IPS-18a (cell line): ENCODE measurements at regions not wholly inside any gene's neighbourhood (a gene's known extent, or its start where the extent isn't known, plus 50 kb on each side); places are given as distances from the start of the nearest gene placed in this dataset.

Experiments used
- H3K27ac ChIP-seq: one replicate; pipeline ENCODE4 v1.5.1; 2013; ENCODE audit warnings: low read length
- H3K27me3 ChIP-seq: one replicate; pipeline ENCODE4 v1.6.1; 2013; ENCODE audit warnings: mild to moderate bottlenecking, low read length; ENCODE audit not compliant: control insufficient read depth, insufficient read depth
- H3K36me3 ChIP-seq: one replicate; pipeline ENCODE4 v1.6.1; 2013; ENCODE audit warnings: low read depth, low read length; ENCODE audit not compliant: control insufficient read depth
- H3K4me1 ChIP-seq: one replicate; pipeline ENCODE4 v1.6.1; 2013; ENCODE audit warnings: low read depth, low read length; ENCODE audit not compliant: control insufficient read depth
- H3K4me3 ChIP-seq: one replicate; pipeline ENCODE4 v1.5.1; 2013; ENCODE audit warnings: low read length
- H3K9ac ChIP-seq: one replicate; pipeline ENCODE4 v1.6.1; 2013; ENCODE audit warnings: mild to moderate bottlenecking, low read length, moderate library complexity
- H3K9me3 ChIP-seq: one replicate; pipeline ENCODE4 v1.6.1; 2013; ENCODE audit warnings: low read depth, low read length; ENCODE audit not compliant: control insufficient read depth

GRCh38 chr7:131004371-131004770, 270.4 kb upstream of the KLF14 start:
- H3K4me3 ChIP-seq, result no peak overlapping the region
- H3K9ac ChIP-seq, result no peak overlapping the region
- H3K4me1 ChIP-seq, result no peaks in the 10 kb centered on the region
- no peaks in the 10 kb centered on the region for H3K36me3 ChIP-seq
- H3K27me3 ChIP-seq, result no peaks in the 10 kb centered on the region
- no peak overlapping the region for H3K27ac ChIP-seq
- no peaks in the 10 kb centered on the region for H3K9me3 ChIP-seq

GRCh38 chr7:131007439-131008330, 273.7 kb upstream of the KLF14 start:
- no peak overlapping the region for H3K4me3 ChIP-seq
- no peaks in the 10 kb centered on the region for H3K4me1 ChIP-seq
- H3K27ac ChIP-seq, result no peak overlapping the region
- no peak overlapping the region for H3K9ac ChIP-seq
- no peaks in the 10 kb centered on the region for H3K36me3 ChIP-seq
- no peaks in the 10 kb centered on the region for H3K9me3 ChIP-seq
- H3K27me3 ChIP-seq, result no peaks in the 10 kb centered on the region

GRCh38 chr7:131008840-131009711, 275.1 kb upstream of the KLF14 start:
- no peaks in the 10 kb centered on the region for H3K27me3 ChIP-seq
- no peaks in the 10 kb centered on the region for H3K9me3 ChIP-seq
- H3K9ac ChIP-seq, result no peak overlapping the region
- no peaks in the 10 kb centered on the region for H3K4me1 ChIP-seq
- H3K27ac ChIP-seq, result no peak overlapping the region
- H3K4me3 ChIP-seq, result no peak overlapping the region
- no peaks in the 10 kb centered on the region for H3K36me3 ChIP-seq

- H3K36me3 ChIP-seq, result no peaks in the 10 kb centered on the region
- H3K27me3 ChIP-seq, result no peaks in the 10 kb centered on the region
- no peaks in the 10 kb centered on the region for H3K4me1 ChIP-seq
- H3K27ac ChIP-seq, result no peak overlapping the region
- no peak overlapping the region for H3K9ac ChIP-seq
- H3K4me3 ChIP-seq, result no peak overlapping the region
- no peaks in the 10 kb centered on the region for H3K9me3 ChIP-seq
Observed at GRCh38 chr7:131010029-131010716, 276.2 kb upstream of the KLF14 start.

- no peaks in the 10 kb centered on the region for H3K9me3 ChIP-seq
- no peak overlapping the region for H3K4me3 ChIP-seq
- no peaks in the 10 kb centered on the region for H3K36me3 ChIP-seq
- H3K4me1 ChIP-seq, result no peaks in the 10 kb centered on the region
- H3K9ac ChIP-seq, result no peak overlapping the region
- H3K27ac ChIP-seq, result no peak overlapping the region
- no peaks in the 10 kb centered on the region for H3K27me3 ChIP-seq
Observed at GRCh38 chr7:131010717-131011431, 276.9 kb upstream of the KLF14 start.

GRCh38 chr7:131011432-131011742, 277.4 kb upstream of the KLF14 start:
- Histone ChIP-seq H3K36me3 (no peaks in the 10 kb centered on the region), H3K4me3 (no peak overlapping the region), H3K9me3 (no peaks in the 10 kb centered on the region), H3K27me3 (no peaks in the 10 kb centered on the region), H3K27ac (no peak overlapping the region), H3K4me1 (no peaks in the 10 kb centered on the region), H3K9ac (no peak overlapping the region)

- Histone ChIP-seq H3K9me3 (no peaks in the 10 kb centered on the region), H3K27me3 (no peaks in the 10 kb centered on the region), H3K27ac (no peak overlapping the region), H3K4me1 (no peaks in the 10 kb centered on the region), H3K9ac (no peak overlapping the region), H3K4me3 (no peak overlapping the region), H3K36me3 (no peaks in the 10 kb centered on the region)
Observed at GRCh38 chr7:131011976-131012375, 278.0 kb upstream of the KLF14 start.

- H3K9me3 ChIP-seq, result no peaks in the 10 kb centered on the region
- no peaks in the 10 kb centered on the region for H3K36me3 ChIP-seq
- no peak overlapping the region for H3K27ac ChIP-seq
- H3K9ac ChIP-seq, result no peak overlapping the region
- H3K4me1 ChIP-seq, result no peaks in the 10 kb centered on the region
- no peak overlapping the region for H3K4me3 ChIP-seq
- H3K27me3 ChIP-seq, result no peaks in the 10 kb centered on the region
Observed at GRCh38 chr7:131012477-131013031, 278.5 kb upstream of the KLF14 start.

- no peaks in the 10 kb centered on the region for H3K27me3 ChIP-seq
- no peak overlapping the region for H3K27ac ChIP-seq
- H3K9me3 ChIP-seq, result no peaks in the 10 kb centered on the region
- H3K9ac ChIP-seq, result no peak overlapping the region
- no peak overlapping the region for H3K4me3 ChIP-seq
- no peaks in the 10 kb centered on the region for H3K4me1 ChIP-seq
- H3K36me3 ChIP-seq, result no peaks in the 10 kb centered on the region
Observed at GRCh38 chr7:131013716-131014115, 279.7 kb upstream of the KLF14 start.

- no peak overlapping the region for H3K27ac ChIP-seq
- H3K4me1 ChIP-seq, result no peaks in the 10 kb centered on the region
Observed at GRCh38 chr7:131014906-131015656, 281.1 kb upstream of the KLF14 start.

More at GRCh38 chr7:131014906-131015656, 281.1 kb upstream of the KLF14 start:
- Histone ChIP-seq H3K9ac (no peak overlapping the region), H3K36me3 (no peaks in the 10 kb centered on the region), H3K27me3 (no peaks in the 10 kb centered on the region), H3K9me3 (no peaks in the 10 kb centered on the region), H3K4me3 (no peak overlapping the region)
